ENCODE measurements at regions not wholly inside any gene's neighbourhood (a gene's known extent, or its start where the extent isn't known, plus 50 kb on each side); places are given as distances from the start of the nearest gene placed in this dataset.
A peak's percentile ranks its signal among the peaks of the same experiment; 100 is the strongest.
"Not testable (repeated sequence)": the region's sequence is repeated elsewhere in the genome, so short reads cannot be mapped to it uniquely, and the experiment has no call there.

GRCh38 chr5:6548756-6549285 is 84.0 kb downstream of the NSUN2 start:
- DNase-seq: no peak

GRCh38 chr5:6547926-6548519 is 84.8 kb downstream of the NSUN2 start:
- not testable (repeated sequence) for DNase-seq

GRCh38 chr5:6547498-6547897 is 85.3 kb downstream of the NSUN2 start:
- DNase-seq: no peak

- DNase-seq: peak; percentile 37
Measured at GRCh38 chr5:6545770-6546690, 86.8 kb downstream of the NSUN2 start.

- no peak for DNase-seq
Measured at GRCh38 chr5:6545036-6545693, 87.7 kb downstream of the NSUN2 start.

- DNase-seq: no peak
Measured at GRCh38 chr5:6544561-6544935, 88.3 kb downstream of the NSUN2 start.

Measured in tongue (tissue), 1 donor.